Ishikawa (cell line): ENCODE measurements at regions not wholly inside any gene's neighbourhood (a gene's known extent, or its start where the extent isn't known, plus 50 kb on each side); places are given as distances from the start of the nearest gene placed in this dataset.

Experiments
- CEBPB ChIP-seq: IDR thresholded peaks from 2 replicates; pipeline ENCODE4 v1.6.1; 2012
- CREB1 ChIP-seq: IDR thresholded peaks from 2 replicates; pipeline ENCODE4 v1.6.1; 2012; ENCODE audit warnings: low read depth
- EGR1 ChIP-seq: IDR thresholded peaks from 2 replicates; pipeline ENCODE4 v1.6.1; 2012
- EP300 ChIP-seq: IDR thresholded peaks from 2 replicates; pipeline ENCODE4 v1.6.1; 2012; ENCODE audit warnings: borderline replicate concordance
- FOXM1 ChIP-seq: IDR thresholded peaks from 2 replicates; pipeline ENCODE4 v1.6.1; 2012; ENCODE audit warnings: low read depth, borderline replicate concordance
- MAX ChIP-seq: IDR thresholded peaks from 2 replicates; pipeline ENCODE4 v1.6.1; 2012
- NFIC ChIP-seq: IDR thresholded peaks from 2 replicates; pipeline ENCODE4 v1.6.1; 2012
- RAD21 ChIP-seq: IDR thresholded peaks from 2 replicates; pipeline ENCODE4 v1.6.1; 2012; ENCODE audit warnings: low read depth
- REST ChIP-seq: IDR thresholded peaks from 2 replicates; pipeline ENCODE4 v1.6.1; 2012; ENCODE audit warnings: low read depth, mild to moderate bottlenecking
- TAF1 ChIP-seq: IDR thresholded peaks from 2 replicates; pipeline ENCODE4 v1.6.1; 2012; ENCODE audit warnings: low read depth, mild to moderate bottlenecking
- TCF12 ChIP-seq: IDR thresholded peaks from 2 replicates; pipeline ENCODE4 v1.6.1; 2012; ENCODE audit warnings: low read depth
- TEAD4 ChIP-seq: IDR thresholded peaks from 2 replicates; pipeline ENCODE4 v1.6.1; 2012
- USF1 ChIP-seq: IDR thresholded peaks from 2 replicates; pipeline ENCODE4 v1.6.1; 2012
- YY1 ChIP-seq: IDR thresholded peaks from 2 replicates; pipeline ENCODE4 v1.6.1; 2012; ENCODE audit warnings: low read depth
- ZBTB7A ChIP-seq: IDR thresholded peaks from 2 replicates; pipeline ENCODE4 v1.6.1; 2012; ENCODE audit warnings: low read depth

GRCh38 chr4:179116011-179116410 lies 1673.8 kb upstream of the AGA start:
- TF ChIP-seq RAD21 (no peak), CEBPB (no peak), TEAD4 (no peak), ZBTB7A (no peak), REST (no peak), YY1 (no peak), FOXM1 (no peak), CREB1 (no peak), EGR1 (no peak), TCF12 (no peak), EP300 (no peak), TAF1 (no peak), NFIC (no peak), MAX (no peak), USF1 (no peak)

DNA sequence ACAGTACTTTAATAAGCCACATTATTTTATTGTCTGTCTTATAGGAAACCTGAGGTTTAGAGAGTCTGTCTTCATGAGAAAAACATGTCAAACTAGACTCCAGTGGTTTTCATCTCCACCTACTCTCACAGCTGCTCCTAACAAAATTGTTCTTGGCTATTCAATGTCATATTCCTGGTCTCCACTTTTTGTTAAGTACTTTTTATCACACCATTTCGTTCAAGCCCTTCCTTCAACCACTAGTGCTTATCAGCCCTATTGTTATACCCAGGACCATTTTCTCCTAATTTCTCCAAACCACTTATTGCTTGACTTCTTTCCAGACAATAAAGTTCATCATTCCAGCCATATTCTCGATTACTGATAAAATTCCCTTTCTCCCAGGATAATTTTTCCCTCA lies 1674.3 kb upstream of the AGA start:
- no peak for TF ChIP-seq ZBTB7A

DNA sequence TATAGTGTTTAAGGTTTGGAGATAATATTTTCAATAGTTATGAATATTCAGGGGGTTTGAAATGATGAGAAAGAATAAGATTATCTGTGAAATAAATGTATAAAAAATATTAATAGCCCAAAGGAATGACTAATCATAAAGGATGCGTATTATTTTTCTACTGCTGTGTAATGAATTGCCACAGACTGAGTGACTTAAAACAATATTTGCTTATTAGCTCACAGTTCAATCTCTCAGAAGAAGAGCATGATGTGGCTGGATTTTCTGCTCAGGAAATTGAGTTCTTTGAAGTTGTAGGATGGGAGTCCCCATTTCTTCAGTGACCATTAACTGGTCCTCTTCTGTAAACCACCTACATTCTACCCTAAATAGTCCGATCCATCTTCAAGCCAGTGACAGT lies 1680.8 kb upstream of the AGA start:
- no peak for TF ChIP-seq EGR1
- TF ChIP-seq TEAD4 = no peak
- TF ChIP-seq FOXM1 = no peak
- TF ChIP-seq CEBPB = no peak
- TF ChIP-seq NFIC = no peak
- no peak for TF ChIP-seq TCF12
- TF ChIP-seq EP300 = no peak
- no peak for TF ChIP-seq RAD21
- TF ChIP-seq REST = no peak
- TF ChIP-seq ZBTB7A = no peak
- no peak for TF ChIP-seq YY1
- no peak for TF ChIP-seq CREB1
- no peak for TF ChIP-seq USF1
- no peak for TF ChIP-seq TAF1
- no peak for TF ChIP-seq MAX

GRCh38 chr4:179124419-179124818 lies 1682.2 kb upstream of the AGA start:
- no peak for TF ChIP-seq TCF12

- no peak for TF ChIP-seq MAX
- no peak for TF ChIP-seq USF1
- TF ChIP-seq CREB1 = no peak
- TF ChIP-seq REST = no peak
- TF ChIP-seq TCF12 = no peak
- TF ChIP-seq NFIC = no peak
- TF ChIP-seq FOXM1 = no peak
- no peak for TF ChIP-seq EP300
- no peak for TF ChIP-seq CEBPB
- TF ChIP-seq TAF1 = no peak
These were observed 1682.7 kb upstream of the AGA start for GRCh38 chr4:179124957-179125356.
